Osteocyte (in vitro differentiated cells): ENCODE measurements at regions not wholly inside any gene's neighbourhood (a gene's known extent, or its start where the extent isn't known, plus 50 kb on each side); places are given as distances from the start of the nearest gene placed in this dataset.

ENCODE experiments used
- DNase-seq: peaks from one replicate; pipeline ENCODE4 v3.0.0; 2021; ENCODE audit warnings: mixed read lengths; ENCODE audit not compliant: unreplicated experiment; ENCODE audit errors: extremely low spot score
- H3K27ac Mint-ChIP-seq: one replicate; pipeline ENCODE4 v1.8.0; 2021; ENCODE audit warnings: mild to moderate bottlenecking, mixed read lengths; ENCODE audit not compliant: unreplicated experiment
- H3K27me3 Mint-ChIP-seq: one replicate; pipeline ENCODE4 v1.8.0; 2021; ENCODE audit warnings: mixed read lengths; ENCODE audit not compliant: unreplicated experiment
- H3K36me3 Mint-ChIP-seq: one replicate; pipeline ENCODE4 v1.8.0; 2021; ENCODE audit warnings: mixed read lengths; ENCODE audit not compliant: unreplicated experiment
- H3K4me1 Mint-ChIP-seq: one replicate; pipeline ENCODE4 v1.8.0; 2021; ENCODE audit warnings: mixed read lengths; ENCODE audit not compliant: unreplicated experiment
- H3K4me3 Mint-ChIP-seq: one replicate; pipeline ENCODE4 v1.8.0; 2021; ENCODE audit warnings: mild to moderate bottlenecking, moderate library complexity, mixed read lengths; ENCODE audit not compliant: unreplicated experiment
- H3K9me3 Mint-ChIP-seq: one replicate; pipeline ENCODE4 v1.8.0; 2021; ENCODE audit warnings: mixed read lengths; ENCODE audit not compliant: unreplicated experiment
- TF ChIP-seq, protein P1 (sequence below): fragments of 200-600 bp; sonication (generic); IDR thresholded peaks from 2 replicates; pipeline ENCODE4 v1.5.0; 2021; ENCODE audit warnings: antibody characterized with exemption, mild to moderate bottlenecking, moderate library complexity

DNA sequence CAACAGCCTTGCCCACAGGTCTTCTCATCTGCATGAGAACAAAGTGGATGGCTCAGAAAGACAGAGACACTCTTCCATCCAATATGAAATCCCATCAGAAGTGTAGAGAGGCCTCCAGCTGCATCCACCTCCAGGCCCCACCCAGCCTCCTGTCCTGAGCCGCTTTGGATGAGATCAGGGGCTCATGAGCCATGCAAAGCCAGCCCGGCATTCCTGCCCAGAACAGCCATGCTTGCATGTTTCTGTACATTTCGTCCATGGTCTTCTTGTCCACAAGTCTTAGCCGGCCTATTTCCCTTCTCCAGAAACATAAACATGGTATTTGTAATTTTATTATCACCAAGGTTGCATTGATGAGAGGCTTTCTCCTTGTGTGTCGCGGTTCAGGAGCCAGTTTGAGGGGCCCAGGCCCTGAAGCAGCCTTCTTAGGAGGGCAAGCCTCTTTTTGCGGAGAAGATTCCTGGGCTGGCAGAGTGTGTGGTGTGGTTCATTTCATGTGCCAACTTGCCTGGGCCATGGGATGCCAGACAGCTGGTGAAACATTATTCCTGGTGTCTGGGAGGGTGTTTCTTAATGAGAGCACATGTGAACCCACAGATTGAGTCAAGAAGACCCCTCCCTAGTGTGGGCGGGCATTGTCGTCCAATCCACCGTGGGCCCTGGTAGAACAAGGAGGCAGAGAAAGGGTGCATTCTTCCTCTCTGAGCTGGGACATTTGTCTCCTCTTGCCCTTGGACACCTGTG, 928.9 kb downstream of the TBC1D22A start:
- peaks cover 16% of the 10 kb centered on the region for H3K9me3 Mint-ChIP-seq
- H3K27ac Mint-ChIP-seq: no peak overlapping the region
- H3K36me3 Mint-ChIP-seq: no peaks in the 10 kb centered on the region

DNA sequence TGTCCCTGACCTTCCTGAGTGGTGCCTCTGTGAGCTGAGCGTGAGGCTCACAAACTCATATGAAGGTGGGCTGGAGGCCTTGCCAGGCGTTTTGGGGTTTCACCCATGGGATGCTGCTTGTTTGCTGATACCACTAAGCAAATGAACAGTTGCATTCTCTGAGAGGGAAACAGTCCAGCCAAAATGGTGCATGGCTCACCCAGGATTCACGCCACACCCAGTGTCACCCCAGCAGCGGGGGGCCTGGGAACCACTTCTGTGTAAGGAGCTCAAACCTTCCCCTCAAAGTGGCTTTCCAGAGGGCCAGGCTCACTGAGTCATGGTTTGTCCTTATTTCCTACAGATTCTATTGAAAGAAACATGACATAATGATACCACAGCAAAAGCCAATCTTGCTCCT, 928.1 kb downstream of the TBC1D22A start:
- Mint-ChIP-seq H3K27me3 (no peaks in the 10 kb centered on the region), H3K4me3 (no peak overlapping the region), H3K9me3 (peaks cover 21% of the 10 kb centered on the region), H3K4me1 (no peaks in the 10 kb centered on the region), H3K36me3 (no peaks in the 10 kb centered on the region), H3K27ac (no peak overlapping the region)
- TF ChIP-seq, protein P1, sequence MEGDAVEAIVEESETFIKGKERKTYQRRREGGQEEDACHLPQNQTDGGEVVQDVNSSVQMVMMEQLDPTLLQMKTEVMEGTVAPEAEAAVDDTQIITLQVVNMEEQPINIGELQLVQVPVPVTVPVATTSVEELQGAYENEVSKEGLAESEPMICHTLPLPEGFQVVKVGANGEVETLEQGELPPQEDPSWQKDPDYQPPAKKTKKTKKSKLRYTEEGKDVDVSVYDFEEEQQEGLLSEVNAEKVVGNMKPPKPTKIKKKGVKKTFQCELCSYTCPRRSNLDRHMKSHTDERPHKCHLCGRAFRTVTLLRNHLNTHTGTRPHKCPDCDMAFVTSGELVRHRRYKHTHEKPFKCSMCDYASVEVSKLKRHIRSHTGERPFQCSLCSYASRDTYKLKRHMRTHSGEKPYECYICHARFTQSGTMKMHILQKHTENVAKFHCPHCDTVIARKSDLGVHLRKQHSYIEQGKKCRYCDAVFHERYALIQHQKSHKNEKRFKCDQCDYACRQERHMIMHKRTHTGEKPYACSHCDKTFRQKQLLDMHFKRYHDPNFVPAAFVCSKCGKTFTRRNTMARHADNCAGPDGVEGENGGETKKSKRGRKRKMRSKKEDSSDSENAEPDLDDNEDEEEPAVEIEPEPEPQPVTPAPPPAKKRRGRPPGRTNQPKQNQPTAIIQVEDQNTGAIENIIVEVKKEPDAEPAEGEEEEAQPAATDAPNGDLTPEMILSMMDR: no peak
- peak; percentile 81 for DNase-seq

More for the DNA sequence above, 928.9 kb downstream of the TBC1D22A start:
- H3K4me1 Mint-ChIP-seq: no peaks in the 10 kb centered on the region
- H3K27me3 Mint-ChIP-seq: no peaks in the 10 kb centered on the region
- TF ChIP-seq, protein P1: no peak
- H3K4me3 Mint-ChIP-seq: no peak overlapping the region
- DNase-seq: peak; percentile 71

DNA sequence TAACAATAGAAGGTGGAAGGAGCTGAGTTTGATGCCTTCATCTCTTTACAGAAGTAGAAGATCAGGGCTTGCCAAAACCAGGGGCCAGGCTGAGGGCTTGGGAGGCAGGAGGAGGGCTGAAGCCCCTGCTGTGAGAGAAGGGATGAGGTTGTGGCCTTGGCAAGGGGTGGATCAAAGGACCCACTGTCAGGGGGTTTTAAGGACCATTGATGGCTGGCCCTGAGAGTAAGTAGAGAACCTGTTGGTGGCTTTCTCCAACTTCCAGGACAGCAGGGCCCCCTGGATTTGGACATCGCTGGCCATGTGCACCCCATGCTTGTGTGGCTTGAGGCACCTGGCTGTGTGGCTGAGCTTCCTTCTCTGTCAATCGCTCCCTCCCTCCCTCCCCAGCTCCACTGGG, 927.7 kb downstream of the TBC1D22A start:
- H3K36me3 Mint-ChIP-seq: no peaks in the 10 kb centered on the region
- DNase-seq: peak; percentile 77
- TF ChIP-seq, protein P1: no peak
- no peak overlapping the region for H3K27ac Mint-ChIP-seq
- peaks cover 24% of the 10 kb centered on the region for H3K9me3 Mint-ChIP-seq
- H3K4me1 Mint-ChIP-seq: no peaks in the 10 kb centered on the region
- no peak overlapping the region for H3K4me3 Mint-ChIP-seq
- H3K27me3 Mint-ChIP-seq: no peaks in the 10 kb centered on the region

DNA sequence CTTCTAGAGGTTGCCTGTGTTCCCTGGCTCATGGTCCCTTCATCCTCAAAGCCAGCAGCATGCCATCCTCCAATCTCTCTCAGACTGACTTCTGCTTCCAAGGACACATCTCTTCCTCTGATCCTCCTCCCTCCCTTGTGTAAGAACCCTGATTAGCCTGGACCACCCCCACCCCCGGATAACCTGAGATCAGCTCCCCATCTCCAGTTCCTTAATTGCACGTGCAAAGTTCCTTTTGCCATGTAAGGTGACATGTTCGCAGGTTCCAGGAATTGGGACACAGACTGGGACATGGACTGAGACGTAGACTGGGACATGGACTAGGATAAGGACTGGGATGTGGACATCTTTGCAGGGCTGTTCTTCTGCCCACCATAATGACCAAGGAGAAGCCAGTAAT, 925.3 kb downstream of the TBC1D22A start:
- H3K27me3 Mint-ChIP-seq: no peaks in the 10 kb centered on the region
- H3K36me3 Mint-ChIP-seq: no peaks in the 10 kb centered on the region

DNA sequence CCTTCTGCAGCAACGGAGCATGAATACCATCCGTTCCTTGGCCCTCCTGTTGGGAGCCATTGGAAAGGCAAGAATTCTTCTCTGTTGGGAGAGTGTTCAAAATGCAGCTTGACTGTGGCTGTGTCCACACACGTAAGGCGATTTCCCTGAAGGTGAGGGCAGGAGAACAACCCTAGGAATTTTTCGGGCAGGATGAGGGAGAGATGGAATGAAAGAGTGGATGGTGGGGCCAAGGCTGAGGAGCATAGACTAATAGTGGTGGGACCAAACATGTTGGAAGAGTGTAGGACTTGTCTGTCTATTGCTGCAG, 924.9 kb downstream of the TBC1D22A start:
- DNase-seq: no peak
- Mint-ChIP-seq H3K4me1 (no peaks in the 10 kb centered on the region), H3K4me3 (no peak overlapping the region), H3K9me3 (peaks cover 45% of the 10 kb centered on the region), H3K36me3 (no peaks in the 10 kb centered on the region), H3K27me3 (no peaks in the 10 kb centered on the region), H3K27ac (no peak overlapping the region)
- TF ChIP-seq, protein P1: no peak

More for the DNA sequence above, 925.3 kb downstream of the TBC1D22A start:
- peaks cover 45% of the 10 kb centered on the region for H3K9me3 Mint-ChIP-seq
- TF ChIP-seq, protein P1: no peak
- H3K27ac Mint-ChIP-seq: no peak overlapping the region
- no peaks in the 10 kb centered on the region for H3K4me1 Mint-ChIP-seq
- no peak overlapping the region for H3K4me3 Mint-ChIP-seq
- peak; percentile 23 for DNase-seq
